Esophagus muscularis mucosa (tissue), 4 donors: ENCODE measurements at regions not wholly inside any gene's neighbourhood (a gene's known extent, or its start where the extent isn't known, plus 50 kb on each side); places are given as distances from the start of the nearest gene placed in this dataset.
"Not testable (repeated sequence)": the region's sequence is repeated elsewhere in the genome, so short reads cannot be mapped to it uniquely, and the experiment has no call there.

Source experiments
- DNase-seq: peaks from one replicate; pipeline ENCODE4 v3.0.0-alpha.2; 2017; ENCODE audit errors: extremely low spot score
- H3K27ac ChIP-seq, 4 donors: fragments of 200-600 bp; sonication (generic); replicated peaks in 1 of 4; 1 replicate in 3 of 4; 2 replicates in 1 of 4; pipeline ENCODE4 v1.5.1; 2016 to 2019; ENCODE audit warnings: mild to moderate bottlenecking in 1 of 4
- H3K27me3 ChIP-seq, 4 donors: fragments of 200-600 bp; sonication (generic); one replicate each; pipeline versions ENCODE4 v1.5.1 to v1.6.0; 2016 to 2019
- H3K36me3 ChIP-seq, 4 donors: fragments of 200-600 bp; sonication (generic); one replicate each; pipeline ENCODE4 v1.5.1; 2016 to 2019
- H3K4me1 ChIP-seq, 4 donors: fragments of 200-600 bp; sonication (generic); one replicate each; pipeline ENCODE4 v1.5.1; 2016 to 2019
- H3K4me3 ChIP-seq, 4 donors: fragments of 200-600 bp; sonication (generic); 1 replicate in 2 of 4; 2 replicates in 2 of 4; pipeline ENCODE4 v1.5.1; 2016 to 2019; ENCODE audit warnings: mild to moderate bottlenecking in 4 of 4, moderate library complexity in 1 of 4
- H3K9me3 ChIP-seq, 4 donors: fragments of 200-600 bp; sonication (generic); 1 replicate in 3 of 4; 2 replicates in 1 of 4; pipeline ENCODE4 v1.5.1; 2016 to 2019
- EP300 ChIP-seq: sonication (generic); formaldehyde crosslinking; IDR thresholded peaks from one replicate; pipeline ENCODE4 v1.6.1; 2017; ENCODE audit warnings: antibody characterized with exemption
- POLR2A ChIP-seq: fragments of 450-650 bp; IDR thresholded peaks from one replicate; pipeline ENCODE4 v1.6.1; 2017; ENCODE audit warnings: antibody characterized with exemption, moderate library complexity, mild to moderate bottlenecking, low read depth
- POLR2AphosphoS5 ChIP-seq, 2 donors: sonication (generic); formaldehyde crosslinking; IDR thresholded peaks; one replicate each; pipeline ENCODE4 v1.6.1; 2017; ENCODE audit warnings: antibody characterized with exemption in 2 of 2
- WGBS: methylation state at CpG from one replicate; pipeline ENCODE4 v1.1.5; 2018; 5-methylcytosine and 5-hydroxymethylcytosine counted together
- intact Hi-C: fragments of 100-400 bp; cut with DNase I; formaldehyde crosslinking; loops from one replicate; pipeline ENCODE4 v1.15.1; 2023
- TF ChIP-seq, protein P1 (sequence below), 3 experiments: fragments of 200-600 bp in 2 of 3; fragments of 450-650 bp in 1 of 3; sonication (generic) in 2 of 3; IDR thresholded peaks; one replicate each; pipeline ENCODE4 v1.5.1; 2017 to 2019; ENCODE audit warnings: antibody characterized with exemption in 3 of 3, mild to moderate bottlenecking in 2 of 3, moderate library complexity in 1 of 3

DNA sequence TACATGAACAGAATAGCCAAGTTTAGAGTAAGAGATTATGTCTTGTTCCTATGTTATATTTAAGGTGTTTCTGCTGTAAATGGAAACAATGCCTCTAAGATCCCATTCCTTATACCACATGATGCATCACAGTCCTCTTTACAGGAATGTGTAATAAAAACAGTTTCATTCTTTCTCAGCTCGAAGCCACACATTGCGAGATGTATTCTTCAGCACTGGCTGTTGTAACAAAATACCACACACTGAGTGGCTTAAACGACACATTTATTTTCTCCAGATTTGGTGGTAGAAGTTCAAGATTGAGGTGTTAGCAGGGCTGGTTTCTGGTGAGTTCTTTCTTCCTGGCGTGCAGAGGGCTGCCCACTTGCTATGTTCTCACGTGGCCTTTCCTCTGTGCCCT is 246.2 kb downstream of the SOCS6 start:
- DNase-seq, result no peak
- Histone ChIP-seq H3K27ac (no peak overlapping the region), H3K27me3 (no peaks in the 10 kb centered on the region), H3K4me3 (no peak overlapping the region), H3K4me1 (no peaks in the 10 kb centered on the region), H3K36me3 (no peaks in the 10 kb centered on the region), H3K9me3 (no peaks in the 10 kb centered on the region)
- TF ChIP-seq, protein P1, sequence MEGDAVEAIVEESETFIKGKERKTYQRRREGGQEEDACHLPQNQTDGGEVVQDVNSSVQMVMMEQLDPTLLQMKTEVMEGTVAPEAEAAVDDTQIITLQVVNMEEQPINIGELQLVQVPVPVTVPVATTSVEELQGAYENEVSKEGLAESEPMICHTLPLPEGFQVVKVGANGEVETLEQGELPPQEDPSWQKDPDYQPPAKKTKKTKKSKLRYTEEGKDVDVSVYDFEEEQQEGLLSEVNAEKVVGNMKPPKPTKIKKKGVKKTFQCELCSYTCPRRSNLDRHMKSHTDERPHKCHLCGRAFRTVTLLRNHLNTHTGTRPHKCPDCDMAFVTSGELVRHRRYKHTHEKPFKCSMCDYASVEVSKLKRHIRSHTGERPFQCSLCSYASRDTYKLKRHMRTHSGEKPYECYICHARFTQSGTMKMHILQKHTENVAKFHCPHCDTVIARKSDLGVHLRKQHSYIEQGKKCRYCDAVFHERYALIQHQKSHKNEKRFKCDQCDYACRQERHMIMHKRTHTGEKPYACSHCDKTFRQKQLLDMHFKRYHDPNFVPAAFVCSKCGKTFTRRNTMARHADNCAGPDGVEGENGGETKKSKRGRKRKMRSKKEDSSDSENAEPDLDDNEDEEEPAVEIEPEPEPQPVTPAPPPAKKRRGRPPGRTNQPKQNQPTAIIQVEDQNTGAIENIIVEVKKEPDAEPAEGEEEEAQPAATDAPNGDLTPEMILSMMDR (IDR thresholded peaks at IDR 0.05), result no peak
- no peak for TF ChIP-seq POLR2AphosphoS5 (IDR thresholded peaks at IDR 0.05)
- no peak for TF ChIP-seq POLR2A
- no peak for TF ChIP-seq EP300
- WGBS, result 52% methylated on average over 5 of the region's 5 CpGs
- intact Hi-C loops, result no loop called here

DNA sequence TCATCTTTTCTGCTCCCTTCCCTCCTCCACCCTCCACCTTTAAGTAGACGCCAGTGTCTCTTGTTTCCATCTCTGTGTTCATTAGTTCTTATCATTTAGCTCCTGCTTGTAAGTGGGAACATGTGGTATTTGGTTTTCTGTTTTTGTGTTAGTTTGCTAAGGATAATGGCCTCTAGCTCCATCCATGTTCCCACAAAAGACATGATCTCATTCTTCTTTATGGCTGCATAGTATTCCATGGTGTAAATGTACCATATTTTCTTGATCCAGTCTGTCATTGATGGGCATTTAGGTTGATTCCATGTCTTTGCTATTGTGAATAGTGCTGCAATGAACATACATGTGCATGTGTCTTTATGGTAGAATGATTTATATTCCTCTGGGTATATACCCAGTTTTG is 236.5 kb downstream of the SOCS6 start:
- WGBS, result 91% methylated on average over 1 of the region's 1 CpG
- H3K27me3 ChIP-seq, H3K4me3 ChIP-seq, DNase-seq, intact Hi-C loops, H3K4me1 ChIP-seq, H3K27ac ChIP-seq, H3K9me3 ChIP-seq, H3K36me3 ChIP-seq: not testable (repeated sequence)

DNA sequence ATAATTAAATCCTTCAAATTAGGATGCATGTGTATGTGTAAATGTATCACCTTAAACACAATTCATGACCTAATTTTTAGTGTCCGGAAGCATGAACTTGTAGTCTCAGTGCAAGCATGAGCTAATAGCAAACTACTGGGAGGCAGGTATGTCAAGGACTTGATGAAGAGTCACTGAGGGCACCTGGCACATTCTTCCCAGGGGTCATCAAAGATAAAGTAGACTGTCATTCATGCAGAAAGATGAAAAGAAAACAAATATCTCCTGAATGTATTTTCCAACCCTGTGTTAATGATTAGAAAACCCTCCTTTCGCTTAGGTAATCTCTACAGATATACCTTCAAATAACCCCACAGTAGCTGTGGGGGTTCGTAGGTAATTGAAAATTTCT is 234.9 kb downstream of the SOCS6 start:
- no peak for DNase-seq
- H3K9me3 ChIP-seq, result no peaks in the 10 kb centered on the region
- no peak overlapping the region for H3K27ac ChIP-seq
- H3K27me3 ChIP-seq, result no peaks in the 10 kb centered on the region
- TF ChIP-seq, protein P1 (IDR thresholded peaks at IDR 0.05), result no peak
- no peak for TF ChIP-seq EP300
- no peak for TF ChIP-seq POLR2AphosphoS5 (IDR thresholded peaks at IDR 0.05)
- no peak for TF ChIP-seq POLR2A
- no peak overlapping the region for H3K4me3 ChIP-seq
- WGBS, result 83% methylated on average over 3 of the region's 3 CpGs
- no peaks in the 10 kb centered on the region for H3K4me1 ChIP-seq
- intact Hi-C loops, result no loop called here
- no peaks in the 10 kb centered on the region for H3K36me3 ChIP-seq

DNA sequence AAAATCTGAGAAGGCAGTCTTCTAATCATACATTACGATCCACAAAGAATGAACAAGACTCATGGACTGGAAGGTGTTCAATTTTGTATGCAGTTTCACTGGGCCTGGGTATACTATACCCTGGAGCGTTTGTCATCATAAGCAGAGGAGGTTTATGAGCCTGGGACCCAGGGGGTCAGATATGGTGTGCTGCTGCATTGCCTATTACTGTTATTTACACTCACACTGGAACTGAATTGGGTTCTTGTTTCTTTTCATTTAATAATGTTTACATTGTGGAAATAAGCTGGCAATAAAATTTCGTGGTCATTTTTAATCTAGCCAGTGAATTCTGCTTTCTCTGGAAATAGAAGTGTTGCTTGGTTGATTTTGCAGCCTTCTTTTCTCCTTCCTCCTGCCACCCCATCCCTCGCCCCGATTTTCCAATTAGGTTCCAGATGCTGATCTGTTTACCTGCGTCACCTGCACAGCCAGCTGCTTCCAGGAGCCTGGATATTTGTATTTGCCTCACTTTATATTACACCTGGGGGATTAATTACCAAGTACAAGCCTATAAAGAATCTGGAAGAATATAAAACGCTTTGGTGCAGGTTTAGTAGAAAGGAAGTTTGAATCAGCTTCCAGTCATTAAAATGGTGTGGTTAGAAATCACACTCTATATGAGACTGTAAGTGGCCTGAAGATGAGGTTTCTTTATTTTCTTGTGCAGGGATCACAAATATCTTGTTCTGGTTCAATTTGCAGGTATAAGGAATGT is 234.4 kb downstream of the SOCS6 start:
- TF ChIP-seq, protein P1 (IDR thresholded peaks at IDR 0.05), result no peak
- TF ChIP-seq POLR2AphosphoS5 (IDR thresholded peaks at IDR 0.05), result no peak
- no peak for TF ChIP-seq EP300
- no peak for TF ChIP-seq POLR2A
- Histone ChIP-seq H3K9me3 (no peaks in the 10 kb centered on the region), H3K4me3 (no peak overlapping the region), H3K36me3 (no peaks in the 10 kb centered on the region), H3K4me1 (no peaks in the 10 kb centered on the region), H3K27ac (no peak overlapping the region), H3K27me3 (no peaks in the 10 kb centered on the region)
- whole genome bisulfite sequencing, result 72% methylated on average over 7 of the region's 7 CpGs
- no peak for DNase-seq
- intact Hi-C loops, result no loop called here

DNA sequence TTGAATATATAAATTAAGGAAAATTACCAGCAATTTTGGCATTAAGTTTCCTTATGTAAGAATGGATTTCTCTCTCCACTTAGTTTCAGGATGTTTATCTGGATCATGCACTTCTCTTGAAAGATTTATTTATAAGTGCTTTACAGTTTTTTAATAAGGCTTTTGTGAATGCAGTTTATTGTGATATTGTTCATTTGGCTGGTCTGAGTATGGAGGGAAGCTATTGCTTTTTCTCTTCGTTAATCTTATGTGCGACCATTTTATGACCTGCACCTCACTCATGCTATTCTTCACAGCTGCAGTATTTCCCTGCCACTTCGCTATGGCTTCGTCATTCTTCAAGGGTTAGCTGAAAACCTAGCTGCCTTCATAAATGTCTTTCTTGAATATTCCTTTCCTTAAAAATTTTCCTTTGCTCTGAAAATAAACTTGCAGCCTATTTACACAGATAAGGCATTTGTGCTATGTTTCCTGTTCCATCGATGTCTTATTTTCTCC is 233.4 kb downstream of the SOCS6 start:
- WGBS, result 36% methylated on average over 5 of the region's 5 CpGs
- Histone ChIP-seq H3K27ac (no peak overlapping the region), H3K4me1 (no peaks in the 10 kb centered on the region), H3K9me3 (no peaks in the 10 kb centered on the region), H3K4me3 (no peak overlapping the region), H3K36me3 (no peaks in the 10 kb centered on the region), H3K27me3 (no peaks in the 10 kb centered on the region)
- DNase-seq, result no peak
- TF ChIP-seq EP300, result no peak
- TF ChIP-seq, protein P1 (IDR thresholded peaks at IDR 0.05), result no peak
- no peak for TF ChIP-seq POLR2A
- no peak for TF ChIP-seq POLR2AphosphoS5 (IDR thresholded peaks at IDR 0.05)
- intact Hi-C loops, result no loop called here
